ENCODE measurements at regions not wholly inside any gene's neighbourhood (a gene's known extent, or its start where the extent isn't known, plus 50 kb on each side); places are given as distances from the start of the nearest gene placed in this dataset.

DNA sequence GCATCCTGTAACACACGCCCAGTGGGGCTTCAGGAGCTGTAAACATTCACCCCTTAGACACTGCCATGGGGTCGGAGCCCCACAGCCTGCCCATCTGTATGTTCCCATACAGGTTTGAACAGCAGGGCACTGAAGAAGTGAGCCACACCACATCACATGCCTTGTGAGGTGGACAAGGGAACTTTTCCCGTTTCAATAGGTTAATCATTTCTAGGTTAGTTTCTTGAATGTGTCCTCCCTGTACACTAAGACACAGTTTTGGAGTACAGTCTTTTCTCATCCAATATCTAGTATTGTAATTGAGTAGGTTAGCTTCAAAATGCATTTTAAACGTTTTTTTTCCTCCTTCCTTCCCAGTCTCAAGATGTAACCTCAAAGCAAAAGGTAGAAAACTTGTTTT is 700.2 kb upstream of the PCDH20 start:
- TF ChIP-seq, protein P1, sequence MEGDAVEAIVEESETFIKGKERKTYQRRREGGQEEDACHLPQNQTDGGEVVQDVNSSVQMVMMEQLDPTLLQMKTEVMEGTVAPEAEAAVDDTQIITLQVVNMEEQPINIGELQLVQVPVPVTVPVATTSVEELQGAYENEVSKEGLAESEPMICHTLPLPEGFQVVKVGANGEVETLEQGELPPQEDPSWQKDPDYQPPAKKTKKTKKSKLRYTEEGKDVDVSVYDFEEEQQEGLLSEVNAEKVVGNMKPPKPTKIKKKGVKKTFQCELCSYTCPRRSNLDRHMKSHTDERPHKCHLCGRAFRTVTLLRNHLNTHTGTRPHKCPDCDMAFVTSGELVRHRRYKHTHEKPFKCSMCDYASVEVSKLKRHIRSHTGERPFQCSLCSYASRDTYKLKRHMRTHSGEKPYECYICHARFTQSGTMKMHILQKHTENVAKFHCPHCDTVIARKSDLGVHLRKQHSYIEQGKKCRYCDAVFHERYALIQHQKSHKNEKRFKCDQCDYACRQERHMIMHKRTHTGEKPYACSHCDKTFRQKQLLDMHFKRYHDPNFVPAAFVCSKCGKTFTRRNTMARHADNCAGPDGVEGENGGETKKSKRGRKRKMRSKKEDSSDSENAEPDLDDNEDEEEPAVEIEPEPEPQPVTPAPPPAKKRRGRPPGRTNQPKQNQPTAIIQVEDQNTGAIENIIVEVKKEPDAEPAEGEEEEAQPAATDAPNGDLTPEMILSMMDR (IDR thresholded peaks at IDR 0.05), result no peak
- TF ChIP-seq POLR2A (IDR thresholded peaks at IDR 0.05), result no peak
- no peak for TF ChIP-seq POLR2AphosphoS5 (IDR thresholded peaks at IDR 0.05)

All from gastroesophageal sphincter (tissue), 3 donors.